Stimulated activated CD4-positive, alpha-beta T cell treated with anti-CD3 and anti-CD28 coated beads, TNF-alpha, amount 100 ng/mL, for 24 hours (primary cell): ENCODE measurements at regions not wholly inside any gene's neighbourhood (a gene's known extent, or its start where the extent isn't known, plus 50 kb on each side); places are given as distances from the start of the nearest gene placed in this dataset.
"Not testable (repeated sequence)": the region's sequence is repeated elsewhere in the genome, so short reads cannot be mapped to it uniquely, and the experiment has no call there.

Experiments
- DNase-seq, 3 experiments: peaks; one replicate each; pipeline ENCODE4 v3.0.0-alpha.2; 2020; ENCODE audit warnings: low read depth in 3 of 3

DNA sequence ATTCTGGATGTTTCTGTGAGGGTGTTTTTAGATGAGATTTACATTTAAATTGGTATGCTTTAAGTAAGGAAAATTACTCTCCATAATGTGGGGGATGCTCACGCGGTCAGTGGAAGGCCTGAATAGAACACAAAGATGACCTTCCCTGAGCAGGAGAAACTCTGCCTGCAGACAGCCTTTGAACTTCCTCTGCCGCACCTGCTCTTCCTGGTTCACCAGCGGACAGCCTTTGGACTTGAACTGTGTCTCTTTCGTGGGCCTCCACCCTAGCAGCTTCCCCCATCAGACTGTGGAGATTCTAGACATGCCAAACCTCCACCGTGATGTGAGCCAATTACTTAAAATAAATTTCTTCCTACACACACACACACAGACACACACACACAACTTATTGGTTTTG is 210.7 kb downstream of the EFCAB11 start:
- DNase-seq: no peak

DNA sequence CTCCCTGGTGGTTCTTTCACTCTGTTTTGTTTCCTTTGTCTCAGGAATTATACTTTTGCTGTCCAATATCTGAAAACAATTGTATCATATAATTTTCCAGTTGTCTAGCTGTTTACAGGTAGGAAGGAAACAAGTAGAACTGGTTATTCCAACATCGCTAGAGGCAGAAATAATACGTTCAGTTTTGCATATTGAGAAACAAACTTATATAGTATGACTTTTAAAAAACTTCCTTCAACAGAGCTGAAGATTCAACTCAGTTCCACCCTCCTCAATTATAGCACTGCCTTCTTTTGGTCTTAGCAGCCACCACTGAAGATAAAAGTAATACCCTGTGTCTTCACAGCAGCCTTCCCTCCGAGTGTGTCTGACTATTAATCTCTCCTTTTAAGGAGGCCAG is 214.3 kb downstream of the EFCAB11 start:
- no peak for DNase-seq

DNA sequence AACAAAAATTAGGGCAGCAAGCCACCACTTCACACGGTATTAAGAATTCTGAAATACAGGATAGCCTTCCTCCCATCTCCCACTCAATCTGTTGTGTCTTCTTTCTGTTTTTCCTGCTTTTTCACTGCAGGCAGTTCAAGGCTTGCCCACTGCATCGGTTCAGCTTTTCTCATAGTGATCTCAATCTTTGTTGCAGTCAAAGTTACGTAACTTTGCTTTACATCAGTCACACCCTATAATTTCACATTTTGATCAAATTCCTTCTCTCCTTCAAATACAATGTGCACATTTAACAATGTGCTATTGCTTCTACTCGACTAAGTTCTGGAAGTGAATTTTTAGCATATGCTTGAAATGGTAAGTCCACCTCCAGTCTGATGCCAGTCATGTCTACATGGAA is 217.6 kb downstream of the EFCAB11 start:
- DNase-seq: no peak

DNA sequence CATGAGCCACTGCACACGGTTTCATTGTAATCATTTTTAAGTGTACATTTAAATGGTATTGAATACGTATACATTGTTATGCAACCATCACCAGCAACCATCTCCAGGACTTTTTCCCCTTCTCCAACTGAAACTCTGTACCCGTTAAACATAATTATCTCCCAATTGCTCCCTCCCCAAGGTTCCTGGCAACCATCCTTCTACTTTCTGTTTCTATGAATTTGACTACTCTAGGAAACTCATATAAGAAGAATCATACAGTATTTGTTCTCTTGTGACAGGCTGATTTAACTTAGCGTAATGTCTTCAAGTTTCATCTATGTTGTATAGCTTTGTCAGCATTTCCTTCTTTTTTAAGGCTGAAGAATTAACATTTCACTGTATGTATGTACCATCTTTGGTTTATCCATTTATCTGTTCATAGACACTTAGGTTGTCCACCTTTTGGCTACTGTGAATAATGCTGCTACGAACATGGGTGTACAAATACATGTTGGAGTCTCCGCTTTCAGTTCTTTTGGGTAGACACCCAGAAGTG is 223.1 kb downstream of the EFCAB11 start:
- no peak for DNase-seq

DNA sequence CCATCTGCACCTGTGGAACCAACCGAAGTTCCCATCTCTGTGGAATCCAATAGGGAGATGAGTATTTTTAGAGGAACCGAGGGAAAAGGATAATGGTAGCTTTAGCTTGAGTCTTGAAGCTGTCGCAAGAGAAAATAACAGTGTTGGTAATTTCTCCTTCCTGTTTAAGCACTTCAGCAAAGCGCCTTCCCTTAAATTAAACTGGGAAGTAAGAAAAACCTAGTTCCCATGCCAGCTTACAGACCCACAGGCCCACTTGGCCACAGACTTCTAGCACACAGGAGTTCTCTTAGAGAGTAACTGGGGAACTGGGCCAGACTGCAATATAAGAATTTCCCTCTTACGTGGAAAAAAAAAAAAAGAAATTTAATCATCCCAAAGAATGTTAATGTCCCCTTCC is 223.8 kb downstream of the EFCAB11 start:
- DNase-seq: no peak

DNA sequence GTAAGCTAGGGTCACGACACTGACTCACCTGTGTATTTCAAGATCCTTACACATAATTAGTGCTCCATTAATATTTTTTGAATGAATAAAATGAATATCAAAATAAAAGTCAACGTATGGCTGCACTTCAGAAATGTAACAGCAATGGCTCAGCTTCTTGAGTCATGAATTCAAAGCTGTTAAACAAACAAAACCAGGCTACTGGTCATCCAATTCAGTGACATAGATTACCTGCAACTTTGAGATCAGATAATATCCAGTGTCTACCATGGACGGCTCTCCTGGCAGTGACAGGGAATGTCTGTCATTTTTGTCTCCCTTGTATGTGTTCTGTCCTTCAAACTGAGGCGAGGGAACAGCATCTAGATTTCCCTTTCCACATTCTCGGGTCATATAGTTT is 225.6 kb downstream of the EFCAB11 start:
- no peak for DNase-seq

DNA sequence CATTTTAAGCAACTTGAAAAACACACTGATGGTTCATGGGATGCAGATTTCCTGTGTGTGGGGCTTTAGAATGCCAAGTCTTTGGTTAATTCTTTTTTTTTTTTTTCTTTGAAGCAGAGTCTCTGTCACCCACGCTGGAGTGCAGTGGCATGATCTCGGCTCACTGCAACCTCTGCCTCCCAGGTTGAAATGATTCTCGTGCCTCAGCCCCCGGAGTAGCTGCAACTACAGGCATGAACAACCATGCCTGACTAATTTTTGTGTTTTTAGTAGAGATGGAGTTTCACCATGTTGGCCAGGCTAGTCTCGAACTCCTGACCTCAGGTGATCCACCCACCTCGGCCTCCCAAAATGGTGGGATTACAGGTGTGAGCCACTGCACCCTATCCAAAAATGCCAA is 228.3 kb downstream of the EFCAB11 start:
- DNase-seq: not testable (repeated sequence)

DNA sequence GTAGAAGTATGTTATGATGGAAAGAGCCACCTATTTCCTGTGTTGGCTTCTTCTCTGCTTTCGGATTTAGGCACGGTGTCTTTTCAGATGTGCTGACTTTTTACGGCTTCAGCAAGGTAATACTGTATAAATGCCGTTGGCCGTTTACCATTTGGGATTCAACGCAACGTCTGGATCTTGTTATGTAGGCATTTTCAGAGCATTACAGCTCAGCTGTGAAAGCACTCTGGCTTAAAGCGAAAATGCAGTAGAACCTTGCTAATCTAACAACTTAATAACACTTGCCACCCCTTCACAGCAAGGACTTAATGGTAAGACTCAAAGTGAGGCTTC is 229.9 kb downstream of the EFCAB11 start:
- DNase-seq: no peak

DNA sequence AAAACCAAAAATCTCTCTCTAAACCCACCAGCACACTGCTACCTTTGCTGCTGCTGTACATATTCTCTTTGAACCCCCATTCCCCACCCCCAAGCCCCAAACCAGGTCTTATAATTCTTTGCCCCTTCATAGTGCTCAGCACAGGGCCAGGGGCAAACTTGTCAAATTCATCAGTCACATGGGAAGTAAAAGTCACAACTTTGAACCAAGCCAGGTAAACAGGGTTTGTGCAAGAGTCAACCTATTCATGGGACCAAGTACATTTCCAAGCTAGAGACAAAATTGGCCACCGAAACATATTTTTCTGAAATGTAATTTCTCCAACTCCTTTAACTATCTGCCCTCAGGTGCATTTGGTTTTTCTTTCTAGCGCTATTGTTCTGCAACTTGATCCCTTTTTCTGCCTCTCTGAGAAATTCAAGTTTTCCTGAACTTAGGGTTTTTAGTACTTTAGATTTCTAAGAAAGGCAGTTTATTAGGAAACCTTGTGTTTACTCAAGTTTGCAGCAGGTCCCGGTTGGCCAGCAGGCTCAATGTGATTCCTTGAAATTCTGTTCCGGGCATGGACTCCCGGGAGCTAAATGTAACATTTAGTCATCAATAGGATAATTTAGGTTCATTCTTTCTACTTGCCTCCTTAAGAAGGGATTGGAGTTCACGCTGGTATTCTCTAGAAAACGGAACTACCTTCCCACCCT is 230.5 kb downstream of the EFCAB11 start:
- DNase-seq: no peak

DNA sequence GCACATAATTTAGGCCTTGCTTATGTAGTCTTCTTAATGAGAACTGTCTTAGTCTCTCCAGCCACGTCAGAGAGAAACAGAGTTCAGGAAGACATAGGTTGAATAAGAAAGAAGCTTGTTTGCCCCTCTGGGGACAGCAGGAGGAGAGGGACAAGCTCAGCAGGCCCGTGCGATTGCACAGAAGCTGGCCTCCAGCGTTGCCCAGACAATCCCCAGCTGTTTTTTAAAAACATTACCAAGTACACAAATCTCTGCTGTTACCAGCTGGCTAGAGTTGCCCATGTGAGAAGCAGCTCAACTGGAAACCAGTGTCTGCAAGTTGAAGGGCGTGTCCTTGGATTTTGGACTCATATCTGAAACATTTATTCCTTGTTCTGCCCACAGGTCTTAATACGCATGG is 232.6 kb downstream of the EFCAB11 start:
- DNase-seq: no peak

DNA sequence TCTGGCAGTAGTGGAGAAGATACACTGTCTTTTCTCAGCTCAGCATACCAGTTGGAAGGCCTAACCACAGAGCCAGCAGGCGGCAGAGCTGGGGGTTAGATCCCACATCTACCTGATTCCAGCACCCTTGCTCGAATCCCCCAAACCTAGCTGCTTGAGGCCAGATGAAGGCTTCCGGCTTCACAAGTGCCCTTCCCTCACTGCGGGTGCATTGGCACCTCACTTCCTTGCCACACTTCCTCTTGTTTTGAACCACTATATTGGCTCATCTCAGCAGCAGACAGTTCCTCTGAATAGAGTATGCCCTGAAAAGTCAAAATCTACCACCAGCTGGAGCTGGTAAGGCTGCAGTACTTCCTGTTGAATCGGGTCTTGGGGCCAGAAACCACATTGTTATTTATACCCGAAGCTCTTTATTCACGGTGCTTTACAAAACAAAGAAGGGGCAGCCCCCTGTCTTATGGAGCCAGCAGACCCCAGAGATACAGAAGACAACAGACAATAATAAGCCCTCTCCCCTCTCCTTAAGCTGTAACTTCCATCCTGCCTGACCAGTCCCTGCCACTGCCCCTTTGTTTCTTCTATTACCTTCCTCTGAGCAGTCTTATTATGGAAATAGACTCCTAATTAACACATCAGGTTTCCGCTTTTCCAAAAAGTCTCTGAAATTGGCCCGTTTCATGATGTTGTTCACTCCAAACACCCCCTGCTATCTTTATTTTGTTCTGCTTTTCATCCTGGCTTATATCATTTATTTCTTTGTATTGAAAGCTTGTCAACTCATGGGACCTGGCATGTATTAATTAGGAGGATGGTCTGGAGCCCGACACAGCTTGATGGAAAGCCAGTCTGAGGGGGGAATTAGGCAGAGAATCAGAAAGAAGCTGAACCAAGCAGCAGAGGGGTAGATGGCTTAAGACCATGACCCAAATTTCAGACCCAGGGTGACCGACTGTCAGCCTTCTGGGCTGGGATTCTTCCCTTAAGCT is 233.5 kb downstream of the EFCAB11 start:
- peak in 1 of 3 experiments; percentile 31 for DNase-seq

DNA sequence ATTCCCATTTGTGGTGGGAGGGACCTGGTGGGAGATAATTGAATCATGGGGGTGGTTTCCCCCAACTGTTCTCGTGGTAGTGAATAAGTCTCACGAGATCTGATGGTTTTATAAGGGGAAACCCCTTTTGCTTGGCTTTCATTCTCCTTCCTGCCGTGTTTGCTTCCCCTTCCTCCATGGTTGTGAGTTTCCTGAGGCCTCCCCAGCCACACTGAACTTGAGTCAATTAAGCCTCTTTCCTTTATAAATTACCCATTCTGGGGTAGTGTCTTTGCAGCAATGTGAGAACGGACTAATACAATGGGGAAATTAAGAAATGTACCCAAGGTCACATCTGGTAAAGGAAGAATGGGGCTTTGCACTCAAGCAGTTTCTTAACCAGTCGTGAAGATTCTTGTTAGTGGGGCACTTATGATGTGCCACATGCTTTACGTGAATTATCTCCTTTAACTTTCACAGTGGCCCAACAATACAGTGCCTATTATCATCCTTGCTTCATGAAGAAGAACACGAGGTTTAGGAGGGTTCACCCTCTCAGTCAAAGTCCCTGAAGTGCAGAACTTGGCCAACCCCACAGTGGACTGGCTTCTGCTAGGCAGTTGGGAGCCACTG is 234.3 kb downstream of the EFCAB11 start:
- no peak for DNase-seq

DNA sequence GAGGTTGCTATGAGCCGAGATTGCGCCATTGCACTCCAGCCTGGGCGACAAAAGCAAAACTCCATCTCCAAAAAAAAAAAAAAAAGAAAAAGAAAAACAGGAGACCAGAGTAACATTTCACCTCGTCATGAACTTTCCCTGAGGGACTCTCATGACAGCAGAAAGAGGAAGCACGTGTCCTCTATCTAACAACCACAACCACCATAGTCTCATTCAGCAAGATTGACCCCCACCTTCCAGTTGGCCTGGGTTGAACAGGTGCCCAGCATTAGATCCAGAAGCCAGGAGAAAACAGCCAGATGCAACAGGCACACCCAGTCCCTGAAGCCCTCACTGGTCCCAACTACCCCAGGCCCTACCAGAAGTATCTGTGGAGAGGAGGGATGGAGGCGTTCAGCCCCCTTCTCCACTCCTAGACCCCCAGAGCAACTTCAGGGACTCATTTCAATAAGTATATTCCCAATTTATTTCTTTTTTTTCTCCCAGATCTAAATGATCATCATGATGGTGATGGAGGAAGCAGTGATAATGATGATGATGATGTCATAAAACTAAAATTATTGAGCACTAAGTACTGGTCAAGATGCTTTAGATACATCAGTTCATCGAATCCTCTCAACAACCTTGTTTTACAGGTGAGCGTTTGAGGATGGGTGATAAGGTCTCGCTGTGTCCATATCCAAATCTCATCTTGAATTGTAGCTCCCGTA is 235.0 kb downstream of the EFCAB11 start:
- DNase-seq: no peak

DNA sequence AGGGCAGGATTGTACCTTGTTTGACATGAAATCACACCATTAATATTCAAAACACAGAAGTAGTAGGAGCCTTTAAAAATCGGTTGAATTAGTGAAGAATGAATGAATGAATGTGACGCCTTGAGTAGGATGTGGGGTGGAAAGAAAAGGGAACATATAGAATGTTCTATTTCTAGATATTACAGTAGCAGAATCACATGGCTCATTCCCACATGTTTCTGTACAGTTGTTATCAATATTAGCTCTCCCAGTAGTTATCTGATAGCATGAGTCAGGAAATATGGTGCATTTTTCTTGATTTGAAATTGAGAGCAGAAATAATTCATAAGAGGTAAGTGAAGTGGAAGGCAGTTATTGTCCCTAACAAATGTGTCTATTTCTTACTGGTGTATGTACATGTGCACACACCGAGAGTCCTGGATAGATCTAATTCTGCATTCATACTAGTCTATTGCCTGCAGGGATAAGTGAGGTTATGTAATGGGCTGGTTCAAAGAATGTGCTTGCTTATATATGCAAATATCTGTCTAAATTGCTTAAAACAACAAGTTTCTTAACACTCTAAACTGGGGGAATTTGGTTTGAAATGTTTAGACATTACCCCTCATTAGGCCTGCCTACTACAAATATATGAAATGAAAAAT is 245.4 kb downstream of the EFCAB11 start:
- no peak for DNase-seq

DNA sequence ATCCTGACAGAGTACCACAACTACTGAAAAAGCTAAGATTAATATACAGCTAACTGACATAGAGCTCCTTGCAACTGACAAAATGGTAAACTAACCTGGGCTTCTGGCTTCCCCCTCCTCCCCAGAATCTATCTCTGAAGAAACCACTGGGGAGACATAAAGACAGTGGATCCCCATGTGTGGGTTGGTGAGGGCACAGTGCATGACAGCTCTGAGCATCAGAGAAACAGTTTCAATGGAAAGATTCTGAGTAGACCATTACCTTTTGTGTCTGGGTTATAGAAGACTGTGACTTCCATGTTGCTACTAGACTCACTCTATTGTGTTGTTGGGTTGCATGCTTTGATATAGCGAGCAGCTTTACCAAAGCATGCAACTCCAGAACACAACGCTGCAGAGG is 247.4 kb downstream of the EFCAB11 start:
- DNase-seq: no peak

DNA sequence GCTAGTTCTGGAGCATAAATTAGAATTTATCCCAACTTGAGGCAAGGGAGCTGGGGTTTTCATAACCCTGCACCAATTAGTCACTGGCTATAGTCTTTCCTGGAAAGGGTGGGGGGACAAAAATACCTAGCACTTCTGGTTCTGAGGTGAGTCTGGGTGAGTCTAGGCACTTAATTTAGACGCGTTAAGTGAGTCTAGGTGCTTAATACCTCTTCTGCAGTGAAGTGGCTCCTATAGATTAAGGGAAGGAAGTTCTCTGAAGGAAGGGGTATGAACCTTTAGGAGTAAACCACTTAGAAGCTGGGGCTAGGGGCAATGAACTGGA is 251.7 kb downstream of the EFCAB11 start:
- no peak for DNase-seq

DNA sequence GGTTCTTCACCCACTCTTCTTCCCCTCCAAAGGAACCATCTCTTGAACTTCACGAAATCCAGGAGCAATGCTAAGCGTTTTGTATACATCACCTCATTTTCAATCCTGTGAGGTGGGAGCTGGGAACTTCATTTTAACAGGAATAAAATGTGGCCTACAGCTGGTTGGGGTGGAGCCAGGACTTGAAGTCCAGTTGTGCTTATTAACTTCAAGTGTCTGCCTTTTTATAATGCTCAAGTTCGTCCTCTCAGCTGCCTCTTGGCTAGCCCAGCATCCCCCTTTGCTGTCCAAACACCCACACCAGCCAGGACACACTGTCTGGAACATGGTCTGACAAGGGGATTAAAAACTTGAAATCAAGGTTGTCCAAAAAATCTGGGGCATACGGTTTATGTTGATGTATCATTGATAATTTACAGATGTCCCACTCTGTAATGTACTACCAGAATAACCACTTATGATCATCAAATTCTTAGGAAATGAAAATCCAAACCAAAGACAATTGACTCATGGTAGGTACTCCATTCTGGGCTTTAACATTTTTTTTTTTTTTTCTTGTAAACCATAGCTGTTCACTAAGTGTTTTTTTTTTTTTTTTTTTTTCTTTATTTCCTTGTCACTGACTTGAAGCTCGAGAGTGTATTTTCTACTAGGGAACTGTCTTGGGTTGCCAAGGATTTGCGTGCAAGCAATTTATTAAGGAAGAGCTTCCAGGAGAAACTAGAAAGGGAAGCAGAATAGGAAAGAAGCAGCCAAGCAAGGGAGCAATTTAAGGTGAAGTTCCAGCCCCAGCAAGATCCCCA is 252.3 kb downstream of the EFCAB11 start:
- DNase-seq: no peak

DNA sequence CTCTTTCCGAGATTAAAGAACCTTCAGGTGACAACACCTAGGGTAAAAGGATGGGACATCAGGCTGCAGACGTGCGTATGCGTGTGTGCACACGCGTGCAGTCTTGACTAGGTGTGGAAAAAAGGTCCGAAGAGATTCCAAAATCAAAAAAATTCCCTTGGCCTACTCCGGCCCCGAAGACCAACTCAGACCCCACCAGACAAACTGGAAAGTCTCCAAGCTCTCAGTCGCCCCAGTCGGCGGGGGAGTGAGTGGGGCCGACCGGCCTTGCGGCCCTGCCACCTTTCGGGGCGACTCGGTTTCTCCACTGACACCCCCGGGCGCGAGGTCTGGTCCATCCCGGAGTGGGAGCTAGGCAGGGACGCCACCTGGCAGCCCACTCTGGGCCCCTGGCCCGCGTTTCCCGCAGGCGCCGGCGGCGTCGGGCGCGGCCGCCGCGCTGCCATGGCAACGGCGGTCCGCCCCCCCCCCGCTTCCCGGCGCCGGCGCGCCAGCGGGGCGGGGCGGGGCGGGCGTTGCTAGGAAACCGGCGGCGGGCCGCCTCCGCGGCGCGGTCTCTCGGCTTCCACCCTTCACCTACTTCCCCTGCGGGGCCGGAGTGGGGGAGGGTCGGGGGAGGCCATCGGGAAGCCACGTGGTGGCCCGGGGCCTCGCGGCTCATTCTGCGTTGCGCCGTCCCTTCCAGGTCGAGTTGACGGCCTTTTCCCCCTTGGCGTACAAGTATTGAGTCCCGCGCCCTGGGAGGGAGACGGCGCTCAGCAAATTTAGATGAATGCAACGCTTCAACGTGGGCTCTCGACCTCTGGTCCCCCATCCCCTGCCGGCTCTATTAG is 253.1 kb downstream of the EFCAB11 start:
- peak; percentile 64 to 85 (median 73) for DNase-seq

DNA sequence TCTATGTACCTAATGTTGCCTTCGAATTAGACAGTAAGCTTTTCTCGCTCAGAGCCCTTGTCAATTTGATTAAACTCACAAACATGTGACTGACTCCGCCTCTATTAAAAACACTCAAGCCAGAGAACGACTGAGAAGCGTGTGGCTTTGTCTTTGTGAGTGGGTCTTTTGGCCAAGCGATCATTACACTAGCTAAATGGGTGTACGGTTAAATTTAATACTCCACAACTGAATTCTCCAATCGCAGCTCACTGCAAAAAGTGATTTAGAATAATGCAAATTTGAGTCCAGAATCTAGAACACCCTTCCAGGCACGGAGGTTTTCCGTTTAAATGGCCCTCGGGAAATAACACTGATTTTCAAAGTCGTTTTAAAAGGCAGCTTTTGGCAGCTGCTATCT is 253.7 kb downstream of the EFCAB11 start:
- DNase-seq: no peak

DNA sequence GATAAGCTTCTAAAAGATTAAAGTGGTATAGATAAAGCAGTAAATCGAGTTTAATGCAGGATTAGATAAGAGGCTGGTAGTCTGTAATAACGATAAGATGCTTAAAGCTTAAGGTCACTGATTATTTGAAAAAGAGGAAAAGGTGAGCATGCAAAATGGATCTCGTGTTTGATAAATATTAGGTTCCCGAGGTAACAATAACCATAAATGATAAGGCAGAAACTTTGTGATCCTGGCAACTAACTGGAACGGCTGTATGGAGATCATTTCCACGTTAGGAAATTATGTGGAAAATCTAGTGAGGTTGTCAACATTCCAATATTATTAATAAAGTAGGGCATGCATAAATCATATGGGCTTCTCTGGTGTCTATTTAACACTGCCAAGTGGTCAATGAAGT is 255.5 kb downstream of the EFCAB11 start:
- no peak for DNase-seq
